Left ventricle myocardium inferior (tissue), 1 donor: ENCODE measurements at regions not wholly inside any gene's neighbourhood (a gene's known extent, or its start where the extent isn't known, plus 50 kb on each side); places are given as distances from the start of the nearest gene placed in this dataset.

Experiments used
- DNase-seq: peaks from one replicate; pipeline ENCODE4 v3.0.0-alpha.2; 2020
- H3K27ac ChIP-seq: fragments of 200-600 bp; replicated peaks from 2 replicates; pipeline ENCODE4 v1.8.0; 2021
- H3K27me3 ChIP-seq: fragments of 200-600 bp; 2 replicates; pipeline ENCODE4 v1.8.0; 2021; ENCODE audit warnings: low read depth
- H3K36me3 ChIP-seq: fragments of 200-600 bp; 2 replicates; pipeline ENCODE4 v1.8.0; 2021
- H3K4me1 ChIP-seq: fragments of 200-600 bp; 2 replicates; pipeline ENCODE4 v1.8.0; 2021
- H3K4me3 ChIP-seq: fragments of 200-600 bp; 2 replicates; pipeline ENCODE4 v1.8.0; 2021; ENCODE audit warnings: mild to moderate bottlenecking, moderate library complexity
- H3K9me3 ChIP-seq: fragments of 200-600 bp; replicated peaks from 2 replicates; pipeline ENCODE4 v1.8.0; 2021
- CTCF ChIP-seq: fragments of 200-600 bp; IDR thresholded peaks from 2 replicates; pipeline ENCODE4 v1.8.0; 2021; ENCODE audit warnings: antibody characterized with exemption, mild to moderate bottlenecking, borderline replicate concordance
- intact Hi-C: fragments of 100-400 bp; cut with micrococcal nuclease; formaldehyde crosslinking; loops from one replicate; pipeline ENCODE4 v1.11.0; 2022
- donor health status: DM: no; HTN: yes; CAD: no; lungs with severe emphysema.

DNA sequence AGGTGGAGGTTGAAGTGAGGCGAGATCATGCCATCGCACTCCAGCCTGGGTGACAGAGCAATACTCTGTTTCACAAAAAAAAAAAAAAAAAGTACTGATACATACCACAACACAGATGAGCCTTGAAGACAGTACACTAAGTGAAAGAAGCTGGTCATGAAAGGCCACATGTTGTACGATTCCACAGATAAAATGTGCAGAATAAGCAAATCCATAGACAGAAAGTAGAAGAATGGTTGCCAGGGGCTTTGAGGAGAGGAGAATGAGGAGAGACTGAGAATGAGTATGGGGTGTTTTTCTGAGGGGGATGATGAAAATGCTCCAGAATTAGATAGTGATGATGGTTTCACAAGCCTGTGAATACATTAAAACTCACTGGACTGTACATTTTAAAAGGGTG, 155.6 kb upstream of the PSMD7 start:
- no peaks in the 10 kb centered on the region for H3K27me3 ChIP-seq
- H3K4me1 ChIP-seq: no peaks in the 10 kb centered on the region
- H3K9me3 ChIP-seq: peaks cover 21% of the 10 kb centered on the region
- no peak overlapping the region for H3K27ac ChIP-seq
- H3K4me3 ChIP-seq: no peak overlapping the region
- H3K36me3 ChIP-seq: no peaks in the 10 kb centered on the region
- no peak for DNase-seq
- intact Hi-C loops: no loop called here
- no peak for TF ChIP-seq CTCF

DNA sequence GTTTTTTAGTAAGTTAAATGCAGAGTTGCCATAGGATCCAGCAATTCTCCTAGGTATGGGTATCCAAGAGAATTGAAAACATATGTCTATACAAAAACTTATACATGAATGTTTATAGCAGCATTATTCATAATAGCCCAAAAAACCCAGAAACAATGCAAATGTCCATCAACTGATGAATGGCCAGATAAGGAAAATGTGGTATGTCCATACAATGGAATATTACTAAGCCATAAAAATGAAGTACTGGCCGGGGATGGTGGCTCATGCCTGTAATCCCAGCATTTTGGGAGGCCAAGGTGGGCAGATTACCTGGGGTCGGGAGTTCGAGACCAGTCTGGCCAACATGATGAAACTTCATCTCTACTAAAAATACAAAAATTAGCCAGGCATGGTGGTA, 156.1 kb upstream of the PSMD7 start:
- H3K27ac ChIP-seq: no peak overlapping the region
- no peak for DNase-seq
- H3K4me3 ChIP-seq: no peak overlapping the region
- H3K36me3 ChIP-seq: no peaks in the 10 kb centered on the region
- intact Hi-C loops: no loop called here
- H3K4me1 ChIP-seq: no peaks in the 10 kb centered on the region
- H3K9me3 ChIP-seq: peaks cover 21% of the 10 kb centered on the region
- no peaks in the 10 kb centered on the region for H3K27me3 ChIP-seq
- TF ChIP-seq CTCF: no peak

DNA sequence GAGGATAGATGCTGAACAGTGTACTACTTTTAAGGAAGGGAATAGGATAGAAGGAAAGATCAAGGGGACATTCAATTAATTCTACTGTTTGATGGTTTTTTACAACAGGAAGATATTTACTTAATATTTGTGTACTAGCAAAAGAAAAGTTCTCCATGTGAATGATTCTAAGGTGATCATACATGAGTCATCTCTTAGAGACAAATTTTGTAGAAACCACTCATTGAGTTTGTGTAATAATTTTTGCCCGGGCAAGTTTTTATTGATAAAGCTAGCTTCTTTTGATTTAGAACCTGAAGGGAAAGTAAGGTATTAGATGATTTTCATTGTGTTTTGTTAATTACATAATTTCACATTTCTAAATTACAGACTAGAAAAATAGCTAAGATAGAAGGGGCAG, 172.8 kb upstream of the PSMD7 start:
- no peak for TF ChIP-seq CTCF
- no peaks in the 10 kb centered on the region for H3K4me1 ChIP-seq
- intact Hi-C loops: no loop called here
- no peak overlapping the region for H3K27ac ChIP-seq
- H3K9me3 ChIP-seq: peaks cover 27% of the 10 kb centered on the region
- no peaks in the 10 kb centered on the region for H3K36me3 ChIP-seq
- no peak for DNase-seq
- peaks cover 7% of the 10 kb centered on the region for H3K27me3 ChIP-seq
- H3K4me3 ChIP-seq: no peak overlapping the region

DNA sequence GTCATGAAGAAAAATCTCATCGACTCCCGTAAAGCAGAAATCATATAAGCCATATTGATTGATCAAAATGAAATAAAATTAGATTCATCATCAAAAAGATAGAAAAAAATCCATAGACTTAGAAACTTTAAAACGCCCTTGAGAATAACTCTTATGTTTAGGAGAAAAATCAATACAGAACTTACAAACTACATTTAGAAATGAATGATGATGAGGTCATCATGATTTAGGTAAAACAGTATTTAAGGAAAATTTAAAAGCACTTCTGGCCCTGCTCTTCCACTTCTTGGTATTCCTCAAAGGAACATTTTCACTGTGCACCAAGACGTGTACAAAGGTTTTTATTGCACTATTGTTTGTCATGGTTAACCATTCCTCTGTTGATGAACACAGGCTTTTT, 173.4 kb upstream of the PSMD7 start:
- Histone ChIP-seq H3K9me3 (peaks cover 23% of the 10 kb centered on the region), H3K36me3 (no peaks in the 10 kb centered on the region), H3K27me3 (peaks cover 7% of the 10 kb centered on the region), H3K4me1 (no peaks in the 10 kb centered on the region), H3K4me3 (no peak overlapping the region), H3K27ac (no peak overlapping the region)
- no peak for TF ChIP-seq CTCF
- DNase-seq: no peak
- intact Hi-C loops: no loop called here

DNA sequence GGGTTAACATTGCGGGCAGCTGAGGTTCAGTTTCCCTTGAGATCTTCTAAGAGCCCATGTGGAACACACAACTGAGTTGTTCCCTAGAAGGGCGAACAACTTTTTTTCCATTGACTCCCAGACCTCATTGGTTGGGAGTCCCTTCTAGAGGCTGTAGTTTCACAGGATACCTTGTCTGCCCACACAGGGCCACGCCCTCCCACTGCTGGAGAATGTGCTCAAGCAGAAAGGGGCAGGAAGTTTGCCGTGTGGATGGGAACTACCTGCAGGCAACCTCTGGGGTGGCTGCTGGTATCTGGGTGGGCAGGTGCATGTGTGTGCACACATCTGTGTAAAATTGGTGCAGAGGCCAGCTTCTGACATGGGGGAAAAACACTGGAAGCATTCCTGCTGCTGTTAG, 178.8 kb upstream of the PSMD7 start:
- Histone ChIP-seq H3K27me3 (peaks cover 7% of the 10 kb centered on the region), H3K9me3 (no peaks in the 10 kb centered on the region), H3K36me3 (no peaks in the 10 kb centered on the region), H3K27ac (no peak overlapping the region), H3K4me1 (no peaks in the 10 kb centered on the region), H3K4me3 (no peak overlapping the region)
- TF ChIP-seq CTCF: no peak
- no peak for DNase-seq
- intact Hi-C loops: no loop called here

DNA sequence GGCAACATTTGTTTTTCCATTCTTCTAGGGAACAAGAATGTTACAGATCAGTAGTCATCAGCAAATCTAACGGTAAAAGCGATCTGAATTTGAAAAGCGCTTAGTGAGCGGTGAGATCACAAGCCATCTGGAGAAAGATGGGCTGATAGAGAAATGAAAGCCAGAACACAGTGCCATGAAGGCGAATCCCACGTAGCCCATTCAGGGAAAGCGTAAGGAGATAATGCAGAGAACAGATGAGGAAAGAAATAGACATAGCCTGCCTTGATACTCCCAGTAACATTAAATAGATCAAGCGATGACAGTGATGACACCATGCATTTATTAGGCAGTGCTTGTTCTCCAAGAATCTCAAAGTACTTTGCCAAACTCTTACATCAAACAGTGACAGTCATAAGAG, 183.1 kb upstream of the PSMD7 start:
- no peaks in the 10 kb centered on the region for H3K36me3 ChIP-seq
- no peak for TF ChIP-seq CTCF
- intact Hi-C loops: no loop called here
- no peaks in the 10 kb centered on the region for H3K27me3 ChIP-seq
- DNase-seq: no peak
- no peaks in the 10 kb centered on the region for H3K9me3 ChIP-seq
- no peaks in the 10 kb centered on the region for H3K4me1 ChIP-seq
- H3K4me3 ChIP-seq: no peak overlapping the region
- H3K27ac ChIP-seq: no peak overlapping the region
